ENCODE measurements at regions not wholly inside any gene's neighbourhood (a gene's known extent, or its start where the extent isn't known, plus 50 kb on each side); places are given as distances from the start of the nearest gene placed in this dataset.
"Not testable (repeated sequence)": the region's sequence is repeated elsewhere in the genome, so short reads cannot be mapped to it uniquely, and the experiment has no call there.

GRCh38 chr2:48199070-48199469, 115.4 kb upstream of the FOXN2 start:
- H3K4me1 ChIP-seq (ENCODE audit: control insufficient read depth in 3 of 3, insufficient read depth in 2 of 3, low read depth in 1 of 3, low read length in 2 of 3): peaks cover 0 to 3% (median 0%) of the 10 kb centered on the region in 3 donors
- no peaks in the 10 kb centered on the region for H3K27me3 ChIP-seq (ENCODE audit: control insufficient read depth in 3 of 3, insufficient read depth in 3 of 3, low read length in 3 of 3)
- no peak for FAIRE-seq
- H3K27ac ChIP-seq (ENCODE audit: low read depth in 1 of 3, low read length in 2 of 3): no peak overlapping the region
- H3K36me3 ChIP-seq (ENCODE audit: control insufficient read depth in 3 of 3, insufficient read depth in 2 of 3, low read depth in 1 of 3, low read length in 3 of 3): no peaks in the 10 kb centered on the region
- no peaks in the 10 kb centered on the region for H3K9me3 ChIP-seq (ENCODE audit: control insufficient read depth in 2 of 2, insufficient read depth in 1 of 2, low read depth in 1 of 2, low read length in 1 of 2)
- WGBS, 3 donors: 87 to 95% (median 93%) methylated on average over 7 of the region's 7 CpGs
- no peak overlapping the region for H3K4me3 ChIP-seq (ENCODE audit: low read depth in 1 of 3, low read length in 3 of 3)
- DNase-seq: no peak

GRCh38 chr2:48200620-48201293, 113.7 kb upstream of the FOXN2 start:
- Histone ChIP-seq H3K4me1 (ENCODE audit: control insufficient read depth in 3 of 3, insufficient read depth in 2 of 3, low read depth in 1 of 3, low read length in 2 of 3) (peaks cover 0 to 3% (median 0%) of the 10 kb centered on the region in 3 donors), H3K9me3 (ENCODE audit: control insufficient read depth in 2 of 2, insufficient read depth in 1 of 2, low read depth in 1 of 2, low read length in 1 of 2) (no peaks in the 10 kb centered on the region), H3K27me3 (ENCODE audit: control insufficient read depth in 3 of 3, insufficient read depth in 3 of 3, low read length in 3 of 3) (no peaks in the 10 kb centered on the region), H3K36me3 (ENCODE audit: control insufficient read depth in 3 of 3, insufficient read depth in 2 of 3, low read depth in 1 of 3, low read length in 3 of 3) (no peaks in the 10 kb centered on the region), H3K27ac (ENCODE audit: low read depth in 1 of 3, low read length in 2 of 3) (no peak overlapping the region), H3K4me3 (ENCODE audit: low read depth in 1 of 3, low read length in 3 of 3) (no peak overlapping the region)
- no peak for FAIRE-seq
- WGBS, 3 donors: 85 to 90% (median 90%) methylated on average over 4 of the region's 4 CpGs
- DNase-seq: no peak

GRCh38 chr2:48201435-48201834, 113.0 kb upstream of the FOXN2 start:
- not testable (repeated sequence) for H3K36me3 ChIP-seq (ENCODE audit: control insufficient read depth in 3 of 3, insufficient read depth in 2 of 3, low read depth in 1 of 3, low read length in 3 of 3); DNase-seq; H3K27me3 ChIP-seq (ENCODE audit: control insufficient read depth in 3 of 3, insufficient read depth in 3 of 3, low read length in 3 of 3); H3K27ac ChIP-seq (ENCODE audit: low read depth in 1 of 3, low read length in 2 of 3); H3K4me1 ChIP-seq (ENCODE audit: control insufficient read depth in 3 of 3, insufficient read depth in 2 of 3, low read depth in 1 of 3, low read length in 2 of 3); H3K9me3 ChIP-seq (ENCODE audit: control insufficient read depth in 2 of 2, insufficient read depth in 1 of 2, low read depth in 1 of 2, low read length in 1 of 2); H3K4me3 ChIP-seq (ENCODE audit: low read depth in 1 of 3, low read length in 3 of 3); FAIRE-seq
- 86 to 98% (median 96%) methylated on average over 2 of the region's 2 CpGs for WGBS, 3 donors

GRCh38 chr2:48202863-48203642, 111.4 kb upstream of the FOXN2 start:
- H3K9me3 ChIP-seq (ENCODE audit: control insufficient read depth in 2 of 2, insufficient read depth in 1 of 2, low read depth in 1 of 2, low read length in 1 of 2): no peaks in the 10 kb centered on the region
- no peaks in the 10 kb centered on the region for H3K27me3 ChIP-seq (ENCODE audit: control insufficient read depth in 3 of 3, insufficient read depth in 3 of 3, low read length in 3 of 3)
- no peak overlapping the region for H3K27ac ChIP-seq (ENCODE audit: low read depth in 1 of 3, low read length in 2 of 3)
- no peaks in the 10 kb centered on the region for H3K36me3 ChIP-seq (ENCODE audit: control insufficient read depth in 3 of 3, insufficient read depth in 2 of 3, low read depth in 1 of 3, low read length in 3 of 3)
- H3K4me3 ChIP-seq (ENCODE audit: low read depth in 1 of 3, low read length in 3 of 3): no peak overlapping the region
- FAIRE-seq (no peak), DNase-seq (no peak)
- no peaks in the 10 kb centered on the region for H3K4me1 ChIP-seq (ENCODE audit: control insufficient read depth in 3 of 3, insufficient read depth in 2 of 3, low read depth in 1 of 3, low read length in 2 of 3)
- WGBS, 3 donors: 94 to 97% (median 95%) methylated on average over 5 of the region's 5 CpGs

- Histone ChIP-seq H3K27ac (ENCODE audit: low read depth in 1 of 3, low read length in 2 of 3) (no peak overlapping the region), H3K4me1 (ENCODE audit: control insufficient read depth in 3 of 3, insufficient read depth in 2 of 3, low read depth in 1 of 3, low read length in 2 of 3) (no peaks in the 10 kb centered on the region), H3K27me3 (ENCODE audit: control insufficient read depth in 3 of 3, insufficient read depth in 3 of 3, low read length in 3 of 3) (no peaks in the 10 kb centered on the region), H3K9me3 (ENCODE audit: control insufficient read depth in 2 of 2, insufficient read depth in 1 of 2, low read depth in 1 of 2, low read length in 1 of 2) (no peaks in the 10 kb centered on the region), H3K36me3 (ENCODE audit: control insufficient read depth in 3 of 3, insufficient read depth in 2 of 3, low read depth in 1 of 3, low read length in 3 of 3) (no peaks in the 10 kb centered on the region), H3K4me3 (ENCODE audit: low read depth in 1 of 3, low read length in 3 of 3) (no peak overlapping the region)
- FAIRE-seq (no peak), DNase-seq (no peak)
Observed at GRCh38 chr2:48203668-48204067, 110.8 kb upstream of the FOXN2 start.

GRCh38 chr2:48204750-48205136, 109.7 kb upstream of the FOXN2 start:
- Histone ChIP-seq H3K4me1 (ENCODE audit: control insufficient read depth in 3 of 3, insufficient read depth in 2 of 3, low read depth in 1 of 3, low read length in 2 of 3) (no peaks in the 10 kb centered on the region), H3K36me3 (ENCODE audit: control insufficient read depth in 3 of 3, insufficient read depth in 2 of 3, low read depth in 1 of 3, low read length in 3 of 3) (no peaks in the 10 kb centered on the region), H3K27me3 (ENCODE audit: control insufficient read depth in 3 of 3, insufficient read depth in 3 of 3, low read length in 3 of 3) (no peaks in the 10 kb centered on the region), H3K4me3 (ENCODE audit: low read depth in 1 of 3, low read length in 3 of 3) (no peak overlapping the region), H3K27ac (ENCODE audit: low read depth in 1 of 3, low read length in 2 of 3) (no peak overlapping the region), H3K9me3 (ENCODE audit: control insufficient read depth in 2 of 2, insufficient read depth in 1 of 2, low read depth in 1 of 2, low read length in 1 of 2) (no peaks in the 10 kb centered on the region)
- 83 to 95% (median 91%) methylated on average over 2 of the region's 2 CpGs for WGBS, 3 donors
- DNase-seq (no peak), FAIRE-seq (no peak)

GRCh38 chr2:48205137-48205798, 109.2 kb upstream of the FOXN2 start:
- peak overlapping the region in 1 of 3 donors; percentile 26 for H3K27ac ChIP-seq (ENCODE audit: low read depth in 1 of 3, low read length in 2 of 3)
- 71 to 75% (median 72%) methylated on average over 7 of the region's 7 CpGs for WGBS, 3 donors
- H3K36me3 ChIP-seq (ENCODE audit: control insufficient read depth in 3 of 3, insufficient read depth in 2 of 3, low read depth in 1 of 3, low read length in 3 of 3): no peaks in the 10 kb centered on the region

GRCh38 chr2:48206056-48206656, 108.3 kb upstream of the FOXN2 start:
- not testable (repeated sequence) for H3K27me3 ChIP-seq (ENCODE audit: control insufficient read depth in 3 of 3, insufficient read depth in 3 of 3, low read length in 3 of 3); DNase-seq; H3K4me1 ChIP-seq (ENCODE audit: control insufficient read depth in 3 of 3, insufficient read depth in 2 of 3, low read depth in 1 of 3, low read length in 2 of 3); FAIRE-seq; H3K27ac ChIP-seq (ENCODE audit: low read depth in 1 of 3, low read length in 2 of 3); H3K9me3 ChIP-seq (ENCODE audit: control insufficient read depth in 2 of 2, insufficient read depth in 1 of 2, low read depth in 1 of 2, low read length in 1 of 2); H3K36me3 ChIP-seq (ENCODE audit: control insufficient read depth in 3 of 3, insufficient read depth in 2 of 3, low read depth in 1 of 3, low read length in 3 of 3); H3K4me3 ChIP-seq (ENCODE audit: low read depth in 1 of 3, low read length in 3 of 3)
- 80 to 89% (median 88%) methylated on average over 11 to 12 of the region's 13 CpGs for WGBS, 3 donors

More at GRCh38 chr2:48205137-48205798, 109.2 kb upstream of the FOXN2 start:
- DNase-seq (peak in 1 of 2 donors; percentile 5), FAIRE-seq (no peak)
- Histone ChIP-seq H3K4me3 (ENCODE audit: low read depth in 1 of 3, low read length in 3 of 3) (no peak overlapping the region), H3K4me1 (ENCODE audit: control insufficient read depth in 3 of 3, insufficient read depth in 2 of 3, low read depth in 1 of 3, low read length in 2 of 3) (no peaks in the 10 kb centered on the region), H3K27me3 (ENCODE audit: control insufficient read depth in 3 of 3, insufficient read depth in 3 of 3, low read length in 3 of 3) (no peaks in the 10 kb centered on the region), H3K9me3 (ENCODE audit: control insufficient read depth in 2 of 2, insufficient read depth in 1 of 2, low read depth in 1 of 2, low read length in 1 of 2) (no peaks in the 10 kb centered on the region)
